ENCODE measurements at regions not wholly inside any gene's neighbourhood (a gene's known extent, or its start where the extent isn't known, plus 50 kb on each side); places are given as distances from the start of the nearest gene placed in this dataset.
"Not testable (repeated sequence)": the region's sequence is repeated elsewhere in the genome, so short reads cannot be mapped to it uniquely, and the experiment has no call there.

DNA sequence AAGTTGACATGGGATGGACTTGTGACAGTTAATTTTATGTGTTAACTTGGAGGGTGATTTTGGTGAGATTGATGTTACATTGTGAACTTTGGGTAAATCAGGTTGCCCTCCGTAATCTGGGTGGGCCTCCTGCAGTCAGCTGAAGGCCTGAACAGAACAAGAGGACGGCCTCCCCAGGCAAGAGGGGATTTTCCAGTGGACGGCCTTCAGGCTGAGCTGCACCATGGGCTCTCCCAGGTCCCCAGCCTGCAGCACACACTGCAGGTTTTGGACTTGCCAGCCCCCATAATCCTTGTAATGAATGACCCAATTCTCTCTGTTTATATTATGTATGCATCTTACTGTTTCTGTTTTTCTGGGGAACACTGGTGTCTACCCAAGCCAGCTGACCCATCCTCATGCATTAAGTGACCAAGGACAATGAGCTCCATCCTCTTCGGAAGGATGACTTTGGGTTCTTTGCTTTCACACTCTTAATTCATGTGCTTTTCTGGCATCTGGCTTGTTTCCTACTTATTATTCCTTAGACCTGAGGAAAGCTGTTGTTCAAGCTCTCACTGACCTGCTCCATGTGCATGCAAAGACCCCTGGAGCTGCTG, 64.2 kb downstream of the DACT2 start:
- DNase-seq (ENCODE audit: low read depth) = no peak
- H3K4me3 ChIP-seq (ENCODE audit: low read depth, low read length) = no peak overlapping the region

- no peak overlapping the region for H3K4me3 ChIP-seq (ENCODE audit: low read depth, low read length)
- no peak for DNase-seq (ENCODE audit: low read depth)
Observed at GRCh38 chr6:168252267-168252666, 67.3 kb downstream of the DACT2 start.

- H3K4me3 ChIP-seq (ENCODE audit: low read depth, low read length) = no peak overlapping the region
- DNase-seq (ENCODE audit: low read depth) = no peak
Observed at GRCh38 chr6:168250250-168250649, 69.3 kb downstream of the DACT2 start.

DNA sequence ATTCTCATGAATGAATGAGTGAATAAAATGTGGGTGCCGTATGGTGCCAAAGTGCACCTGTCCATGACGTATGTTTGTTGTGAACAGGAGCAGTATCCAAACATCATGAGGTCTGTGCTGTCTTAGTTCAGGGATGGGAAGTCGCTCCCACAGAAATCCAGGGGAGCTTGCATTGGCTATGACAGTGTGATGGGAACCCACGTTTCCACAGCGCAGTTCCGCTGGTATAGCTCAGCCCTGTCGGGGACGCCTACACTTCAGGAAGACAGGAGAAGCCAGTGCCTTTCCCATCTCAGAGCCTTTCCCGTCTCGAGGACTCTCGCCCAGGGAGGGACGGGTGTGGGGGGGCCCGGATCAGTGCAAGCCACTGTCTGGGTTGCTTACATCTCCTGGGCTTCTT, 69.8 kb downstream of the DACT2 start:
- H3K4me3 ChIP-seq (ENCODE audit: low read depth, low read length) = no peak overlapping the region
- no peak for DNase-seq (ENCODE audit: low read depth)

DNA sequence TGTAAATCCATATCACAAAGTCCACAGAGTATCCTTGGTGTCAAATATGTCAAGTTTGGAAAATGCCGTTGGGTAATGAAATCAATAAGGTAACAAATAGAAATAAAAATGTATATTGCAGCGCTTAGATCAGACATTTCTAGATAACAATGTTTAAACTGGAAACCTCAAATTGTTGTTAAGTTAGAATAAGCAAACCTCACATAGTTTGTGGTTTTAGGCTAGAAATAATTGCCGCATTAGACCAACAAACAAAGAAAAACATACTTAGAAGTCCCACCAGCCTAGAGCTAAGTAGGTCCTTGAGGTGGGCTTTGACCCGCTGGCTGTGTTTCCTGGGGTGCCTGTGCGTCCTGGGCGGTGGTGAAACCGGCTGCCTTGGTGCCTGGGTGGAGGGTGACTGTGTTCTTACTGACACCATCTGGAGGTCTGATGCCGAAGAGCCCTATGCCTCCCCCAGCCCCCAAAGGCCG, 71.4 kb downstream of the DACT2 start:
- DNase-seq (ENCODE audit: low read depth) = no peak
- no peak overlapping the region for H3K4me3 ChIP-seq (ENCODE audit: low read depth, low read length)

- no peak for DNase-seq (ENCODE audit: low read depth)
- no peak overlapping the region for H3K4me3 ChIP-seq (ENCODE audit: low read depth, low read length)
Observed at GRCh38 chr6:168247443-168248147, 72.0 kb downstream of the DACT2 start.

DNA sequence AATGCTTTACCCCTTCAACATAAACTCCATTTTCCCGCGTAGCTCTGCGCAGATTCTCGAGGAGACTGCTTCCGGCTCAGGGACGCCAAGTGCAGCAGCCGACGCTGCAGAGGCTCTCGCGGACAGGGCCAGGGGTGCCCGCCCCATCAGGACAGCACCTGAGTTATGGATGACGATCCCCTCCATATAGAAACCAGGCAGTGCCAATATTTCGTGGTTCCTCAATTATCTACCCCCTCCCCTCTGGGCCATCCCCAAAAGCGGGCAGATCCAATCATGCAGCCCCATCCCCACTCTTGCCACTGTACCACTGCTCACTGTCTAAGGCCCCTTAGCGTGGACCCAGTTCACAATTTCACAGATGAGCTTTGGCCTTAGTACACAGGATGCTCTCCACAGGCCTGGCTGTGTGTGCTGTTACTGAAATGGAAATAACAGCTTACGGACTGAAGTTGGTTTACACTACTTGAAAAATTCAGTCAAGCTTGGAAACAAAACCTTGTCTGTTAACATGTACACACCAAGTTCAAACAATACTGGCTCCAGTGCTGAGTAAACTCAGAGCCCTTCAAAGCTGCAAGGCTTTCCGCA, 74.5 kb downstream of the DACT2 start:
- no peak overlapping the region for H3K4me3 ChIP-seq (ENCODE audit: low read depth, low read length)
- DNase-seq (ENCODE audit: low read depth) = no peak

DNA sequence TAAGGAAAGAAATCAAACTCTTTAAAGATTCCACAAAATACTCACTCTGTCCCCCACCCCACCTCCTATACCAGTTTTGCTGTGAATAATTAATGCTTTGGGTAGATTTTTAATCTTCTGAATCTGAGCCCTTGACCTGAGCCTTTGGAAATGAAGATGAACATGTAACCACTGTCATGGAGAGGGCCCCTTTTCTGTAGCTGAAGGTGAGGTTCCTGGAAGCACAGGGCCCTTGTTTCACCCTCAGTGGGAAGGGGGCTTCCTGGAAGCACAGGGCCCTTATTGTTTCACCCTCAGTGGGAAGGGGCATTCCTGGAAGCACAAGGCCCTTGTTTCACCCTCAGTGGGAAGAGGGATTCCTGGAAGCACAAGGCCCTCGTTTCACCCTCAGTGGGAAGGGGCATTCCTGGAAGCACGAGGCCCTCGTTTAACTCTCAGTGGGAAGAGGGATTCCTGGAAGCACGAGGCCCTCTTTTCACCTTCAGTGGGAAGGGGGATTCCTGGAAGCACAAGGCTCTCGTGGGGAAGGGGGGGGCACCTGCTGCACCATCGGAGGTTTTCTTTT, 75.7 kb downstream of the DACT2 start:
- DNase-seq (ENCODE audit: low read depth) = no peak
- no peak overlapping the region for H3K4me3 ChIP-seq (ENCODE audit: low read depth, low read length)

- no peak overlapping the region for H3K4me3 ChIP-seq (ENCODE audit: low read depth, low read length)
Observed at GRCh38 chr6:168242940-168243225, 76.7 kb downstream of the DACT2 start.

GRCh38 chr6:168242111-168242939, 77.3 kb downstream of the DACT2 start:
- H3K4me3 ChIP-seq (ENCODE audit: low read depth, low read length) = no peak overlapping the region
- DNase-seq (ENCODE audit: low read depth) = no peak

More at GRCh38 chr6:168242940-168243225, 76.7 kb downstream of the DACT2 start:
- no peak for DNase-seq (ENCODE audit: low read depth)

GRCh38 chr6:168240160-168240559, 79.4 kb downstream of the DACT2 start:
- DNase-seq (ENCODE audit: low read depth) = no peak
- no peak overlapping the region for H3K4me3 ChIP-seq (ENCODE audit: low read depth, low read length)

- no peak overlapping the region for H3K4me3 ChIP-seq (ENCODE audit: low read depth, low read length)
- no peak for DNase-seq (ENCODE audit: low read depth)
Observed at GRCh38 chr6:168239044-168239773, 80.4 kb downstream of the DACT2 start.

DNA sequence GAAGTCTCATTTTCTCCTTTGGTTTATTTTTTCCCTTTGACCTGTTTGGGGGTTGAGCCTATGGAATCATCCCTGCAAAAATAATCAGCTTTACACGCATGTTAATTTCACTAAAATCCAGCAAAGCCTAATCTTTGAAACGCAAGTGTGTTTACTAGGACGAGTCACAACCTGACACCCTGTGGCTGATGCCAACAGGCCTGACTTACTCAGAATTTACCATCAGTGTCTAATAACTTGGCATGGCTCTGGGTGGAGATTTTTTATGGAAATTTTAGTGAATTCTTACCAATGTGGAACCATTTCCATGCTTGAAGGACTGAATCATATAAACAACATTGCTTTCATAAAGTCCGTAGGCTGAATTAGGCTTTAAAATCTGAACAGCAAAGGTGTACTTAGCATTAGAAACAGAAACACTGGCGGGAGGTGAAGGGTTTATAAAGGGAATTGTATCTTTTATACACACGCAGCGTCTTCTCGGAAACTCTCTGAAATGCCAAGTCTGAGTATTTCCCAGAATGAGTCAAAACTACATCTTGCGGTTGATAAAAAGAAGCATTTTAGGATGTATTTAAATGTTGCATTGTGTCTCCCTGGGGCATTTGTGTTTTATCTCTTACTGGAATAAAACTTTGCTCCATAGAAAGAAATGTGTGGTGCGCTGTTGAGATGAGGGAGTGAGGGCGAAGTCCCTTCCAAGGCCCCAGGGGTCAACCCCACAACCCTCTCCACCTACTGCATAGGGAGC, 81.2 kb downstream of the DACT2 start:
- DNase-seq (ENCODE audit: low read depth) = no peak
- no peak overlapping the region for H3K4me3 ChIP-seq (ENCODE audit: low read depth, low read length)

- H3K4me3 ChIP-seq (ENCODE audit: low read depth, low read length); DNase-seq (ENCODE audit: low read depth): not testable (repeated sequence)
Observed at GRCh38 chr6:168233875-168234213, 85.7 kb downstream of the DACT2 start.

GRCh38 chr6:168232989-168233874, 86.3 kb downstream of the DACT2 start:
- no peak overlapping the region for H3K4me3 ChIP-seq (ENCODE audit: low read depth, low read length)
- no peak for DNase-seq (ENCODE audit: low read depth)

DNA sequence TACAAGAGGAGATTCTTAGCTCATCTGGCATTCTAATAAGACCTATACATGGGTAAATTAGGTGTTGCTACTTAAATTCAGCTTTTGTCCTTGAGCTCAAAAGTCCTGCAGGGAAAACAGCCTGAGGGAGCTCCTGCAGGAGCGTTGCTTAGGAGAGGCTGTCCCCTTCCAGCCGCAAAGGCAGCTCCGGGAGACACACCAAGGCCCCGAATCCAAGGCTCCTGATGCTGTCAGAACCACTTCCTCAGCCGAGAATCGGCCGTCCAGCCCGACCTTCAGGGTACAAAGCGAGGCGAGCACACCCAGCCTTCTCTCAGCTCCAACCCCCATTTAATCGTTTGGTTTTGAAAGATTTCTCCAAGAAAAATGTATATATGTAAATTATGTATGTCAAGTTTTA, 87.0 kb downstream of the DACT2 start:
- no peak overlapping the region for H3K4me3 ChIP-seq (ENCODE audit: low read depth, low read length)
- DNase-seq (ENCODE audit: low read depth) = no peak

DNA sequence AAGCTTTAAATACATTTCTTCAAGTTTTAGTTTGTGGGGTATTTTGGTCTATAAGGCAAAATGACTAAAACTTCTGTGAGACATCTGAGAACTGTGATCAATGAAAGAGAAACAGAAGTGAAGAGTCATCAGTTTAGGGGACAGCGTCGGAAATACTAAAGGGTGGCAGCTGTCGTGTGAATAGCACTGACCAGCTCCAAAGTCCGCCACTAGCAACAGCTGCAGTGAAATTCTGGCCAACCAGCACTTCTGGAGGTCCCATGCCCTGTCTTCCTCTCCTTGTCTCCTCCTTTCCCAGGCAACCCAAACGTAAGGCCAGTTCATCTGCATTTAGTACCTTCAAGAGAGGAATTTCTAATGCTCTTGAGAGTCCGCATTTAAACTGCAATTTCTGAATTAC, 87.5 kb downstream of the DACT2 start:
- no peak overlapping the region for H3K4me3 ChIP-seq (ENCODE audit: low read depth, low read length)
- no peak for DNase-seq (ENCODE audit: low read depth)

DNA sequence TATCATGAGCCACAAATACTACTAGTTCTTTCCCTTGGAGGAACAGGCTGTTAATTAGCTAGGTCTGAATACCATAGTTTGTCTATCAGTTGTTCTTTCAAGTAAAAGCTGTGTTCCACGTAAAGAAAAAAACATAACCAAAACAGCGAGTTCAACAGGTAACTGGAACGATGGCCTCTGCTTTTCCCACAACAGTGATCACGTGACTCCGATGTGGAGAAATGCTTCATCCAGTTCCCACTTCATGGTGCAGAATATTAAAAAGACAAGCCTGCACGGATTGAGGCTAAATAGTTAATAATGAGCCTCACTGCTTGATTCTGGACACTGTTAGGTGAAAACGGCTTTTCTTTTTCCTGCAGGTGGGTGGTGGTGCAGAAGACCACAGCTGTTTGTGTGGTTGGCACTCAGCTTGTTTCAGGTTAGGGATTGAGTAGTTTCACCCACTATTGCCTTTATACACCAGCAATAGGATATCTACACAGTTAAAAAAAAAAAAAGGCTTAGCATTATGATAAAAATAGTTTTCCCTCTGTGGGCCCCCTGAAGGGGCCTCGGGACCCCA, 88.1 kb downstream of the DACT2 start:
- H3K4me3 ChIP-seq (ENCODE audit: low read depth, low read length) = no peak overlapping the region
- no peak for DNase-seq (ENCODE audit: low read depth)

Measured in skeletal muscle cell (primary cell).